RWPE2 (cell line): ENCODE measurements at regions not wholly inside any gene's neighbourhood (a gene's known extent, or its start where the extent isn't known, plus 50 kb on each side); places are given as distances from the start of the nearest gene placed in this dataset.

Experiments
- ATAC-seq: fragments of 200-7000 bp; cut with Tn5 transposase; 3 replicates; pipeline ENCODE4 v1.9.1; 2021; ENCODE audit warnings: low read depth
- DNase-seq: peaks from one replicate; pipeline ENCODE4 v3.0.0-alpha.2; 2020; ENCODE audit warnings: low spot score
- H3K27ac ChIP-seq: fragments of 450-650 bp; 2 replicates; pipeline ENCODE4 v1.5.1; 2017; ENCODE audit warnings: mild to moderate bottlenecking; ENCODE audit not compliant: poor library complexity, severe bottlenecking
- H3K27me3 ChIP-seq: fragments of 250-450 bp; sonication (Bioruptor Pico); 2 replicates; pipeline ENCODE4 v1.5.1; 2021; ENCODE audit warnings: mild to moderate bottlenecking, moderate library complexity; ENCODE audit not compliant: insufficient read depth, poor library complexity, severe bottlenecking
- H3K36me3 ChIP-seq: fragments of 250-450 bp; sonication (Bioruptor Pico); 2 replicates; pipeline ENCODE4 v1.5.1; 2020; ENCODE audit warnings: low read depth, mild to moderate bottlenecking, moderate library complexity
- H3K4me1 ChIP-seq: fragments of 250-450 bp; sonication (Bioruptor Pico); 2 replicates; pipeline ENCODE4 v1.5.1; 2021; ENCODE audit warnings: mild to moderate bottlenecking, moderate library complexity; ENCODE audit not compliant: insufficient read depth, poor library complexity, severe bottlenecking
- H3K4me3 ChIP-seq: fragments of 250-450 bp; sonication (Bioruptor Pico); 2 replicates; pipeline ENCODE4 v1.5.1; 2021; ENCODE audit warnings: mild to moderate bottlenecking, moderate library complexity; ENCODE audit not compliant: severe bottlenecking
- H3K9me3 ChIP-seq: fragments of 250-450 bp; sonication (Bioruptor Pico); 2 replicates; pipeline ENCODE4 v1.5.1; 2021; ENCODE audit warnings: mild to moderate bottlenecking, moderate library complexity; ENCODE audit not compliant: severe bottlenecking
- TF ChIP-seq, protein P1 (sequence below): fragments of 450-650 bp; IDR thresholded peaks from one replicate; pipeline ENCODE4 v1.5.1; 2017; ENCODE audit warnings: mild to moderate bottlenecking, moderate library complexity; ENCODE audit not compliant: poor library complexity, severe bottlenecking

DNA sequence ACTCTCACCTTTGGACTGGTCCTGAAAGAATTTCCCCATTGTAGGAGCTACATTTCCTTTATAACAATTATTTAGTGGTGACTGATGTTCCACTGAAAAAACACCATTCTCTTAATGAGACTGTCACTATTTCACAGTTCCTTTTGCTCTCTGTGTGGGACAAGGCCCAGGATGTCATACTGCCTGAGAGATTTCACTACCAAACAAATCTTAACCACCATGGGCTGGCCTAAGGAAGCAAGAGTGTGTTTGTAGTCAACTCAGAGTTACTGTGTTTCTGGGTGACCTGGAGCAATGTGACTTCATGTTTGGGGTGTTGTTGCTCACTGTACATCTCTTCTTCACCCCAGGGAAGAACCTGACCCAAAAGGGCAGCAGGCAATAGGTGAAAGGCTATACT, 50.1 kb upstream of the ZNF608 start:
- Histone ChIP-seq H3K27me3 (no peaks in the 10 kb centered on the region), H3K4me1 (peaks cover 6% of the 10 kb centered on the region), H3K4me3 (no peak overlapping the region), H3K36me3 (no peaks in the 10 kb centered on the region), H3K27ac (no peak overlapping the region), H3K9me3 (no peaks in the 10 kb centered on the region)
- TF ChIP-seq, protein P1, sequence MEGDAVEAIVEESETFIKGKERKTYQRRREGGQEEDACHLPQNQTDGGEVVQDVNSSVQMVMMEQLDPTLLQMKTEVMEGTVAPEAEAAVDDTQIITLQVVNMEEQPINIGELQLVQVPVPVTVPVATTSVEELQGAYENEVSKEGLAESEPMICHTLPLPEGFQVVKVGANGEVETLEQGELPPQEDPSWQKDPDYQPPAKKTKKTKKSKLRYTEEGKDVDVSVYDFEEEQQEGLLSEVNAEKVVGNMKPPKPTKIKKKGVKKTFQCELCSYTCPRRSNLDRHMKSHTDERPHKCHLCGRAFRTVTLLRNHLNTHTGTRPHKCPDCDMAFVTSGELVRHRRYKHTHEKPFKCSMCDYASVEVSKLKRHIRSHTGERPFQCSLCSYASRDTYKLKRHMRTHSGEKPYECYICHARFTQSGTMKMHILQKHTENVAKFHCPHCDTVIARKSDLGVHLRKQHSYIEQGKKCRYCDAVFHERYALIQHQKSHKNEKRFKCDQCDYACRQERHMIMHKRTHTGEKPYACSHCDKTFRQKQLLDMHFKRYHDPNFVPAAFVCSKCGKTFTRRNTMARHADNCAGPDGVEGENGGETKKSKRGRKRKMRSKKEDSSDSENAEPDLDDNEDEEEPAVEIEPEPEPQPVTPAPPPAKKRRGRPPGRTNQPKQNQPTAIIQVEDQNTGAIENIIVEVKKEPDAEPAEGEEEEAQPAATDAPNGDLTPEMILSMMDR = no peak
- ATAC-seq (no peak), DNase-seq (no peak)

DNA sequence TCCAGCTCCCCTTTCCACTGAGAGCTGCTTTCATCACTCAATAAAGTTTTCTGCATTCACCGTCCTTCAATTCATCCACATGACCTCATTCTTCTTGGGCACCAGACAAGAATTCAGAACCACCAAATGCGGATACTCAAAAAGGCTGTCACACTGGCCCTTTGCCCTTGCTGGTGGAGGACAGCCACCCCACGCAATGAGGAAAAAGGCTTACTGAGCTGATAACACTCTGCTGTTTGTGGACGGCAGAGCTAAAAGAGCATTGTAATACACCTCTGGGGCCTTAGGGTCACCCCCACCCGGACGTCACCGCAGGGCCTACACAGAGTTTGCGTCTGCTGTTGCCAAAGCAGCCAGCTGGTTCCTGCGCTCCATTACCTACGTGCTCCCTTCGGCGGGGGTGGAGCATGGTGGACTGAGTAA, 51.2 kb upstream of the ZNF608 start:
- H3K4me3 ChIP-seq = no peak overlapping the region
- H3K9me3 ChIP-seq = no peaks in the 10 kb centered on the region

DNA sequence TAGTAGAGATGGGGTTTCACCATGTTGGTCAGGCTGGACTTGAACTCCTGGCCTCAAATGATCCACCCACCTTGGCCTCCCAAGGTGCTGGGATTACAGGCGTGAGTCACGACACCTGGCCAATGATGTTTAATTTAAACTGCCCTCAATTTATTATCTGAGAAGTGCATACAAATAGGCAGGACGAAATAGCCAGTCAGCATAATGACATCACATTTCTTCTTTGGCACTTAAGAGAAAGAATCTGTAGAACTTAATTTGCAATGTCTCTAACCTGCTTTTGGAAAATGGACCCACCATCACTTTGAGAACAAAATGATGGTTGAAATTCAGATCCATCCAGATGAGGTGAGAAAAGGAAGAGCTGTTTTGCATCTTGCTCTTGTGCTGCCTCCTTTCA, 52.5 kb upstream of the ZNF608 start:
- ATAC-seq (no peak), DNase-seq (no peak)
- Histone ChIP-seq H3K27ac (no peak overlapping the region), H3K27me3 (no peaks in the 10 kb centered on the region), H3K9me3 (no peaks in the 10 kb centered on the region), H3K36me3 (no peaks in the 10 kb centered on the region), H3K4me3 (no peak overlapping the region), H3K4me1 (no peaks in the 10 kb centered on the region)
- TF ChIP-seq, protein P1 = no peak

More for the DNA sequence above, 51.2 kb upstream of the ZNF608 start:
- no peak for DNase-seq
- ATAC-seq = no peak
- Histone ChIP-seq H3K36me3 (no peaks in the 10 kb centered on the region), H3K27ac (no peak overlapping the region), H3K4me1 (no peaks in the 10 kb centered on the region), H3K27me3 (no peaks in the 10 kb centered on the region)
- TF ChIP-seq, protein P1 = no peak

DNA sequence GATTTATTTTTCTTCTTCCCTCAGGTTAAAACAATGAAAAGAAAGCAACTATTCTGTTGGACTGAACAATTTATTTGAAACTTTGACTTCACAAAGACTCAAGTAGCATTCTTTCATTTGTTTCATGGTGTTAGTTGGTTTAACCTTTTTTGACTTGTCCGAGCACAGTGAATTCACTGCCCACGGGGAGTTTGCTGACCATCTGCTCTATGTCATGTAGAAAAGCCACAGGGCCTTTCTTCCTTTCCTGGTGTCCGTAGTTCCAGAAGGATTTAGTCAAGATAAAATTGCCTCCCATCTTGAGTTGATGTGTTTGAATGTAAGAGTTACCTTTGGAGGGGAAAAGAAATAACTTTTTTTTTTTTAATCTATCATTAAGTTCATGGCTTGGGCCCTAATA, 55.1 kb upstream of the ZNF608 start:
- ATAC-seq (no peak), DNase-seq (no peak)
- TF ChIP-seq, protein P1 = no peak

DNA sequence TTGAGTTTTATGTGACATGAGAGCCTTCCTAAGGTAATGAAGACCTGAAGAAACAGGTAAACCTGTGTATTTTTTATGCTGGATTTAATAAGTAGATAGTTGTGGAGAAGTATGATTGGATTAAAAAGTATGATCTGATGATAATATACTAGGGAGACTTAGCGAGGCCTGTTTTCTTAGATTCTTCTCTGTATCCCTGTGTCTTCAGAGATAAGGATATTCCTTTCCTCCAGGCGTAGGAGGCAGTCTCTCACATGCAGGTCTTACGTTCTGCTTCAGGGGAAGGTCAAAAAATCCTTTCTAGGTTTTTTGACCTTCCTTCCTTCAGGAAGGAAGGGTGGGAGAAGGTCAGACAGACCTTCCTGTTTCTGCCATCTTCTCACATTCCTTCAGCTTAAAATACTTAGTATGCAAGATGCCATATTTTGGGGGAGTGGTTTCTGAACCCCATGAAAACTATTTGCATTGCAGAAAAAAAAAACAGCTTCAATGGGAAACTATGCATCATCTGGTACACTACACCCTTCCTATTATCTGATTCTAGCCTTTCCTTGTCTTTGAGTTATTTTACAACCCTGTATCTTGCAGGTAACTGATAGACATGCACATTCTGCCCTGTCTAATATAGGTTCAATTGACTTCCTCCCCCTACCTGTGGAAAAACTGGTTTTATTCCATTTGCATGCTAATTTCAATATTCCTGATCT, 57.3 kb upstream of the ZNF608 start:
- DNase-seq = no peak
- Histone ChIP-seq H3K9me3 (no peaks in the 10 kb centered on the region), H3K27ac (no peak overlapping the region), H3K27me3 (no peaks in the 10 kb centered on the region), H3K4me3 (no peak overlapping the region), H3K36me3 (no peaks in the 10 kb centered on the region), H3K4me1 (peaks cover 5% of the 10 kb centered on the region)
- TF ChIP-seq, protein P1 = no peak
- no peak for ATAC-seq

More for the DNA sequence above, 55.1 kb upstream of the ZNF608 start:
- Histone ChIP-seq H3K4me1 (peaks cover 5% of the 10 kb centered on the region), H3K36me3 (no peaks in the 10 kb centered on the region), H3K4me3 (no peak overlapping the region), H3K9me3 (no peaks in the 10 kb centered on the region), H3K27ac (no peak overlapping the region), H3K27me3 (no peaks in the 10 kb centered on the region)
